Smooth muscle cell (in vitro differentiated cells): ENCODE measurements at regions not wholly inside any gene's neighbourhood (a gene's known extent, or its start where the extent isn't known, plus 50 kb on each side); places are given as distances from the start of the nearest gene placed in this dataset.

ENCODE experiments used
- DNase-seq: peaks from one replicate; lab custom pipeline; 2025; ENCODE audit not compliant: unreplicated experiment; lab: John Stamatoyannopoulos, UW
- H2AFZ ChIP-seq: fragments of 200-600 bp; sonication (generic); 2 replicates; pipeline ENCODE4 v1.6.0; 2016; ENCODE audit warnings: antibody characterized with exemption, low read depth, mild to moderate bottlenecking
- H3F3A ChIP-seq: fragments of 200-600 bp; sonication (generic); 2 replicates; pipeline ENCODE4 v1.6.0; 2017; ENCODE audit warnings: antibody characterized with exemption, low read depth
- H3K27ac ChIP-seq: fragments of 200-600 bp; sonication (generic); 2 replicates; pipeline ENCODE4 v1.5.1; 2016; ENCODE audit warnings: low read depth, mild to moderate bottlenecking
- H3K27me3 ChIP-seq: fragments of 200-600 bp; sonication (generic); 2 replicates; pipeline ENCODE4 v1.6.1; 2016; ENCODE audit warnings: low read depth, mild to moderate bottlenecking
- H3K36me3 ChIP-seq: fragments of 200-600 bp; sonication (generic); 2 replicates; pipeline ENCODE4 v1.5.1; 2016; ENCODE audit warnings: low read depth
- H3K4me1 ChIP-seq: fragments of 200-600 bp; sonication (generic); 2 replicates; pipeline ENCODE4 v1.5.1; 2016; ENCODE audit warnings: low read depth
- H3K4me2 ChIP-seq: fragments of 200-600 bp; sonication (generic); 2 replicates; pipeline ENCODE4 v1.6.0; 2016; ENCODE audit warnings: mild to moderate bottlenecking
- H3K4me3 ChIP-seq: fragments of 200-600 bp; sonication (generic); 2 replicates; pipeline ENCODE4 v1.5.1; 2016; ENCODE audit warnings: mild to moderate bottlenecking
- H3K79me2 ChIP-seq: fragments of 200-600 bp; sonication (generic); 2 replicates; pipeline ENCODE4 v1.6.0; 2016; ENCODE audit warnings: low read depth, mild to moderate bottlenecking
- H3K9ac ChIP-seq: fragments of 200-600 bp; sonication (generic); 2 replicates; pipeline ENCODE4 v1.6.0; 2016; ENCODE audit warnings: low read depth
- H3K9me3 ChIP-seq: fragments of 200-600 bp; sonication (generic); replicated peaks from 2 replicates; pipeline ENCODE4 v1.5.1; 2016; ENCODE audit warnings: low read depth
- H4K20me1 ChIP-seq: fragments of 200-600 bp; sonication (generic); 2 replicates; pipeline ENCODE4 v1.6.0; 2016; ENCODE audit warnings: low read depth
- CTCF ChIP-seq: fragments of 200-600 bp; sonication (generic); IDR thresholded peaks from 2 replicates; pipeline ENCODE4 v1.5.1; 2017; ENCODE audit warnings: borderline replicate concordance, mild to moderate bottlenecking, antibody characterized with exemption; ENCODE audit not compliant: insufficient read depth, poor library complexity, severe bottlenecking
- WGBS: methylation state at CpG from one replicate; pipeline ENCODE4 v1.1.7; 2016; ENCODE audit warnings: low lambda C conversion rate; 5-methylcytosine and 5-hydroxymethylcytosine counted together

DNA sequence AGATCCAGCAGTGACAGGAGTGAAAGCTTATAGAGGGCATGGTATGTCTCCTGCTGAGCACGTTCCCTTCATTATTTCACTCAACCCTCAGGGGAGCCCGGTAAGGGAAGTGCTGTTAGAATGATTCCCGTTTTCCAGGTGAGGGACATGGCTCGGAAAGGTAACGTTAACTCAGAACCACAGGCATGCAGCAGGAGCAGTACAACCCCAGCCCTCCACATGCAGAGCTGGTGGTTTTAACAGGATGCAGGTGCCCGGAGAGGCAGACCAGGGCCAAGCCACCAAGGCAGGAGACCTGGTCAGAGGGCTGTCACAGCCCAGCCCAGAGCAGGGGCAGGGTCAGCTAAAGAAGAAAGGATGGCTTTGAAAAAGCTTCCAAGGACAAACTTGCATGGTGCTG, 268.5 kb downstream of the SH3BP4 start:
- Histone ChIP-seq H3K4me1 (peaks cover 5% of the 10 kb centered on the region), H4K20me1 (no peaks in the 10 kb centered on the region), H2AFZ (no peak overlapping the region), H3K36me3 (no peaks in the 10 kb centered on the region), H3K27me3 (no peaks in the 10 kb centered on the region), H3K27ac (no peak overlapping the region), H3K9ac (no peak overlapping the region), H3K4me2 (no peak overlapping the region), H3K9me3 (no peaks in the 10 kb centered on the region), H3K79me2 (no peaks in the 10 kb centered on the region), H3F3A (no peaks in the 10 kb centered on the region), H3K4me3 (no peak overlapping the region)
- no peak for DNase-seq
- 92% methylated on average over 6 of the region's 6 CpGs for WGBS
- no peak for TF ChIP-seq CTCF

- Histone ChIP-seq H3K36me3 (no peaks in the 10 kb centered on the region), H3K79me2 (no peaks in the 10 kb centered on the region), H3F3A (no peaks in the 10 kb centered on the region), H3K27me3 (no peaks in the 10 kb centered on the region), H2AFZ (no peak overlapping the region), H4K20me1 (no peaks in the 10 kb centered on the region), H3K4me2 (no peak overlapping the region), H3K4me1 (peaks cover 5% of the 10 kb centered on the region), H3K9ac (no peak overlapping the region), H3K9me3 (no peaks in the 10 kb centered on the region), H3K27ac (no peak overlapping the region), H3K4me3 (no peak overlapping the region)
- no peak for DNase-seq
- no peak for TF ChIP-seq CTCF
Observed at GRCh38 chr2:235223011-235223410, 270.8 kb upstream of the AGAP1 start.

- no peaks in the 10 kb centered on the region for H3K9me3 ChIP-seq
- H4K20me1 ChIP-seq = no peaks in the 10 kb centered on the region
- peaks cover 5% of the 10 kb centered on the region for H3K4me1 ChIP-seq
- H3F3A ChIP-seq = no peaks in the 10 kb centered on the region
- no peaks in the 10 kb centered on the region for H3K79me2 ChIP-seq
- no peak overlapping the region for H3K9ac ChIP-seq
- no peak overlapping the region for H2AFZ ChIP-seq
- H3K4me3 ChIP-seq = no peak overlapping the region
- H3K4me2 ChIP-seq = no peak overlapping the region
- no peaks in the 10 kb centered on the region for H3K36me3 ChIP-seq
- H3K27me3 ChIP-seq = no peaks in the 10 kb centered on the region
- no peak overlapping the region for H3K27ac ChIP-seq
- WGBS = 97% methylated on average over 5 of the region's 5 CpGs
- no peak for TF ChIP-seq CTCF
- no peak for DNase-seq
Observed at GRCh38 chr2:235224410-235224809, 269.4 kb upstream of the AGAP1 start.

DNA sequence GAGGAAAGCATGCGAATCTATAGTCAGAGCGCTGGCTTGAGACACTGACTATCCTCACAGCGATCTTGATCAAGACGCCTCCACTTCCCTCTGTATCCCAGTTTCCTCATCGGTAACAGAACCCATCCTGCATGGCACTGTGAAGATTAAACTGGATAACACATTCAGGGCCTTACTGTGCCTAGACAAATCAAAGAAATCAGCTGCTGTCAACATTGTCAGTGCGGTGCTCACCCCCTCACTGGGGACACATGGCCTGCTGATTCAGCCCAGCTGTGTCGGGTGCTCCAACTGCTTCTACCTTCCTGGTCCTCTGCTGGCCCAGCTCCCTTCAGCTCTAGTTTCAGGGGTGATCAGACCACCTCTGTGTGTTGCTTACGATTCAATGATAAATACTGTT, 268.6 kb upstream of the AGAP1 start:
- H3K4me2 ChIP-seq = no peak overlapping the region
- H3K4me3 ChIP-seq = no peak overlapping the region
- H3K27me3 ChIP-seq = no peaks in the 10 kb centered on the region
- no peaks in the 10 kb centered on the region for H4K20me1 ChIP-seq
- no peak overlapping the region for H2AFZ ChIP-seq
- no peaks in the 10 kb centered on the region for H3K36me3 ChIP-seq
- H3K9me3 ChIP-seq = no peaks in the 10 kb centered on the region
- WGBS = 89% methylated on average over 8 of the region's 8 CpGs
- no peak for DNase-seq
- H3F3A ChIP-seq = no peaks in the 10 kb centered on the region
- H3K79me2 ChIP-seq = no peaks in the 10 kb centered on the region
- no peak overlapping the region for H3K27ac ChIP-seq
- H3K4me1 ChIP-seq = peaks cover 5% of the 10 kb centered on the region
- H3K9ac ChIP-seq = no peak overlapping the region
- TF ChIP-seq CTCF = no peak
